OCI-LY1 (cell line): ENCODE measurements at regions not wholly inside any gene's neighbourhood (a gene's known extent, or its start where the extent isn't known, plus 50 kb on each side); places are given as distances from the start of the nearest gene placed in this dataset.
"Not testable (repeated sequence)": the region's sequence is repeated elsewhere in the genome, so short reads cannot be mapped to it uniquely, and the experiment has no call there.

Experiments
- CTCF ChIP-seq: fragments of 200-600 bp; sonication (generic), shearing (Covaris generic); IDR thresholded peaks from 2 replicates; pipeline ENCODE4 v1.5.1; 2017; ENCODE audit warnings: mild to moderate bottlenecking, antibody characterized with exemption, low read length, moderate library complexity, mixed read lengths
- EZH2 ChIP-seq: fragments of 200-600 bp; sonication (generic), shearing (Covaris generic); IDR thresholded peaks from 2 replicates; pipeline ENCODE4 v1.8.0; 2017; ENCODE audit warnings: borderline replicate concordance, mixed run types, mild to moderate bottlenecking, antibody characterized with exemption, low read length, moderate library complexity, mixed read lengths

- not testable (repeated sequence) for TF ChIP-seq CTCF, EZH2
These were observed 99.5 kb upstream of the GPR39 start for GRCh38 chr2:132317026-132317680.
